ENCODE measurements at regions not wholly inside any gene's neighbourhood (a gene's known extent, or its start where the extent isn't known, plus 50 kb on each side); places are given as distances from the start of the nearest gene placed in this dataset.

GRCh38 chr3:168285506-168285905, 189.8 kb upstream of the GOLIM4 start:
- FAIRE-seq, result no peak
- no peak for DNase-seq (ENCODE audit: insufficient read length, low spot score)
- TF ChIP-seq, protein P1, sequence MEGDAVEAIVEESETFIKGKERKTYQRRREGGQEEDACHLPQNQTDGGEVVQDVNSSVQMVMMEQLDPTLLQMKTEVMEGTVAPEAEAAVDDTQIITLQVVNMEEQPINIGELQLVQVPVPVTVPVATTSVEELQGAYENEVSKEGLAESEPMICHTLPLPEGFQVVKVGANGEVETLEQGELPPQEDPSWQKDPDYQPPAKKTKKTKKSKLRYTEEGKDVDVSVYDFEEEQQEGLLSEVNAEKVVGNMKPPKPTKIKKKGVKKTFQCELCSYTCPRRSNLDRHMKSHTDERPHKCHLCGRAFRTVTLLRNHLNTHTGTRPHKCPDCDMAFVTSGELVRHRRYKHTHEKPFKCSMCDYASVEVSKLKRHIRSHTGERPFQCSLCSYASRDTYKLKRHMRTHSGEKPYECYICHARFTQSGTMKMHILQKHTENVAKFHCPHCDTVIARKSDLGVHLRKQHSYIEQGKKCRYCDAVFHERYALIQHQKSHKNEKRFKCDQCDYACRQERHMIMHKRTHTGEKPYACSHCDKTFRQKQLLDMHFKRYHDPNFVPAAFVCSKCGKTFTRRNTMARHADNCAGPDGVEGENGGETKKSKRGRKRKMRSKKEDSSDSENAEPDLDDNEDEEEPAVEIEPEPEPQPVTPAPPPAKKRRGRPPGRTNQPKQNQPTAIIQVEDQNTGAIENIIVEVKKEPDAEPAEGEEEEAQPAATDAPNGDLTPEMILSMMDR (IDR thresholded peaks at IDR 0.05; ENCODE audit: insufficient read depth, missing control alignments), result no peak

- FAIRE-seq, result no peak
- TF ChIP-seq, protein P1 (IDR thresholded peaks at IDR 0.05; ENCODE audit: insufficient read depth, missing control alignments), result no peak
- DNase-seq (ENCODE audit: insufficient read length, low spot score), result no peak
Measured at GRCh38 chr3:168284728-168285127, 189.0 kb upstream of the GOLIM4 start.

DNA sequence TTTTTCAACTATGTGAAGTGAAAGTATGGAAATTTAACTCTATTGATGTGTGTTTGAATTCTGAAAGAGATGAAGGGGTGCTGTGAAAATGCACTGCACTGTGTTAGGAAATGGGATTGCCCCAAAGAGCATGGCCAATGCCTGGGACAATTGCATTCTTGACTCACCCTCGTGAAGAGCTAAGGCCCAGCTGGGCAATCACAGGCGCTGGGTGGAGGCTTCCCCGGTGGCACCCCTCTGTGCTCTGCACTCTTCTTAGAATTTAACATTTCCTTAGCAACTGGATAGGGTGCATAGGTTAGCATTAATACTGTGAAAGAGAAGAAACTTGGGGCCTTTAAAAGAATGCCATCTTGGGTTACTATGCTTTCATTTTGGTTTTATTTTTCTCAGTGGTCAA, 179.9 kb upstream of the GOLIM4 start:
- TF ChIP-seq, protein P1 (IDR thresholded peaks at IDR 0.05; ENCODE audit: insufficient read depth, missing control alignments), result no peak
- no peak for FAIRE-seq

GRCh38 chr3:168273917-168274316, 178.2 kb upstream of the GOLIM4 start:
- TF ChIP-seq, protein P1 (IDR thresholded peaks at IDR 0.05; ENCODE audit: insufficient read depth, missing control alignments), result no peak
- FAIRE-seq, result no peak
- no peak for DNase-seq (ENCODE audit: insufficient read length, low spot score)

More for the DNA sequence above, 179.9 kb upstream of the GOLIM4 start:
- DNase-seq (ENCODE audit: insufficient read length, low spot score), result no peak

- FAIRE-seq (no peak), DNase-seq (ENCODE audit: insufficient read length, low spot score) (no peak)
- TF ChIP-seq, protein P1 (IDR thresholded peaks at IDR 0.05; ENCODE audit: insufficient read depth, missing control alignments), result no peak
Measured at GRCh38 chr3:168273036-168273435, 177.3 kb upstream of the GOLIM4 start.

- FAIRE-seq, result no peak
- no peak for DNase-seq (ENCODE audit: insufficient read length, low spot score)
- TF ChIP-seq, protein P1 (IDR thresholded peaks at IDR 0.05; ENCODE audit: insufficient read depth, missing control alignments), result no peak
Measured at GRCh38 chr3:168272343-168272985, 176.7 kb upstream of the GOLIM4 start.

DNA sequence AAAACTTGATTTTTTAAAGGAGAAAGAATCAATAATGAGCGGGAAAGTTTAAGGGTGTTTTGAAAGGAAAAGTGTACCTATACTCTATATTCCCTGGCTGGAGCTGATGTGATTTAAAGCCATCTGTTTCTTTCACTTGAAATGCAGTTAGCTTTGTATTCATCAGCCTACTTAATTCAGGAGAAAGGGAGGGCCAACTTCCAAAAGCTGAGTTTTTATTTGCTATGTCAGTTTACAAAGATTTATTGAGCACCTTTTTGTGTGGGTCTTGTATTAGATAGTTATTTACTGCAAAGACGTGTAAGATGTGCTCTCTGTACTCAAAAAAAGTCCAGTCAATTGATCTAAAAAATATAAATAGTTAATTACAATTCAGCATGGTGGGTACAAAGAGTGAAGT, 176.2 kb upstream of the GOLIM4 start:
- FAIRE-seq, result no peak
- TF ChIP-seq, protein P1 (IDR thresholded peaks at IDR 0.05; ENCODE audit: insufficient read depth, missing control alignments), result no peak

More for the DNA sequence above, 176.2 kb upstream of the GOLIM4 start:
- no peak for DNase-seq (ENCODE audit: insufficient read length, low spot score)

Measured in D721Med (cell line).